ENCODE measurements at regions not wholly inside any gene's neighbourhood (a gene's known extent, or its start where the extent isn't known, plus 50 kb on each side); places are given as distances from the start of the nearest gene placed in this dataset.

GRCh38 chr16:54342966-54343365 is 56.4 kb upstream of the IRX3 start:
- no peaks in the 10 kb centered on the region for H3K27me3 ChIP-seq (ENCODE audit: control insufficient read depth, insufficient read depth, low read length)
- no peak overlapping the region for H3K27ac ChIP-seq (ENCODE audit: low read length)
- DNase-seq (ENCODE audit: low read depth, low spot score) (no peak), ATAC-seq (no peak)
- no peaks in the 10 kb centered on the region for H3K9me3 ChIP-seq (ENCODE audit: control insufficient read depth, insufficient read depth, low read depth, low read length)
- TF ChIP-seq TCF7L2 (IDR thresholded peaks at IDR 0.05; ENCODE audit: low read depth, low read length) (no peak), SIN3A (IDR thresholded peaks at IDR 0.05; ENCODE audit: borderline replicate concordance, insufficient read depth, low read depth, low read length) (no peak), REST (IDR thresholded peaks at IDR 0.05; ENCODE audit: insufficient read depth in 1 of 2, low read depth in 2 of 2, low read length in 1 of 2) (no peak), POLR2AphosphoS5 (IDR thresholded peaks at IDR 0.05; ENCODE audit: low read depth, low read length) (no peak)
- TF ChIP-seq, protein P1, sequence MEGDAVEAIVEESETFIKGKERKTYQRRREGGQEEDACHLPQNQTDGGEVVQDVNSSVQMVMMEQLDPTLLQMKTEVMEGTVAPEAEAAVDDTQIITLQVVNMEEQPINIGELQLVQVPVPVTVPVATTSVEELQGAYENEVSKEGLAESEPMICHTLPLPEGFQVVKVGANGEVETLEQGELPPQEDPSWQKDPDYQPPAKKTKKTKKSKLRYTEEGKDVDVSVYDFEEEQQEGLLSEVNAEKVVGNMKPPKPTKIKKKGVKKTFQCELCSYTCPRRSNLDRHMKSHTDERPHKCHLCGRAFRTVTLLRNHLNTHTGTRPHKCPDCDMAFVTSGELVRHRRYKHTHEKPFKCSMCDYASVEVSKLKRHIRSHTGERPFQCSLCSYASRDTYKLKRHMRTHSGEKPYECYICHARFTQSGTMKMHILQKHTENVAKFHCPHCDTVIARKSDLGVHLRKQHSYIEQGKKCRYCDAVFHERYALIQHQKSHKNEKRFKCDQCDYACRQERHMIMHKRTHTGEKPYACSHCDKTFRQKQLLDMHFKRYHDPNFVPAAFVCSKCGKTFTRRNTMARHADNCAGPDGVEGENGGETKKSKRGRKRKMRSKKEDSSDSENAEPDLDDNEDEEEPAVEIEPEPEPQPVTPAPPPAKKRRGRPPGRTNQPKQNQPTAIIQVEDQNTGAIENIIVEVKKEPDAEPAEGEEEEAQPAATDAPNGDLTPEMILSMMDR (IDR thresholded peaks at IDR 0.05) = no peak
- H3K4me1 ChIP-seq (ENCODE audit: control insufficient read depth, insufficient read depth, low read length) = no peaks in the 10 kb centered on the region
- in situ Hi-C loops (cut with HindIII; ENCODE audit: low pct_unique_long_range_greater_than_20kb, low sequenced_read_pairs) = no loop called here
- CTCF ChIA-PET = no interaction called here
- no peaks in the 10 kb centered on the region for H3K36me3 ChIP-seq (ENCODE audit: control insufficient read depth, insufficient read depth, low read length)
- intact Hi-C loops (cut with micrococcal nuclease; ENCODE audit: unreplicated experiment) = no loop called here
- POLR2A ChIA-PET = no interaction called here
- no TSS peak for BruUV-seq (replicated peaks)
- no peak overlapping the region for H3K4me3 ChIP-seq (ENCODE audit: low read depth in 2 of 2, low read length in 2 of 2)

GRCh38 chr16:54341892-54342776 is 55.5 kb upstream of the IRX3 start:
- intact Hi-C loops (cut with micrococcal nuclease; ENCODE audit: unreplicated experiment) = no loop called here
- Histone ChIP-seq H3K27me3 (ENCODE audit: control insufficient read depth, insufficient read depth, low read length) (no peaks in the 10 kb centered on the region), H3K27ac (ENCODE audit: low read length) (no peak overlapping the region), H3K36me3 (ENCODE audit: control insufficient read depth, insufficient read depth, low read length) (no peaks in the 10 kb centered on the region), H3K4me3 (ENCODE audit: low read depth in 2 of 2, low read length in 2 of 2) (no peak overlapping the region), H3K9me3 (ENCODE audit: control insufficient read depth, insufficient read depth, low read depth, low read length) (no peaks in the 10 kb centered on the region), H3K4me1 (ENCODE audit: control insufficient read depth, insufficient read depth, low read length) (no peaks in the 10 kb centered on the region)
- TF ChIP-seq, protein P1 (IDR thresholded peaks at IDR 0.05) = no peak
- no peak for TF ChIP-seq REST (IDR thresholded peaks at IDR 0.05; ENCODE audit: insufficient read depth in 1 of 2, low read depth in 2 of 2, low read length in 1 of 2)
- no peak for TF ChIP-seq TCF7L2 (IDR thresholded peaks at IDR 0.05; ENCODE audit: low read depth, low read length)
- no peak for TF ChIP-seq POLR2AphosphoS5 (IDR thresholded peaks at IDR 0.05; ENCODE audit: low read depth, low read length)
- TF ChIP-seq SIN3A (IDR thresholded peaks at IDR 0.05; ENCODE audit: borderline replicate concordance, insufficient read depth, low read depth, low read length) = no peak
- no peak for ATAC-seq
- DNase-seq (ENCODE audit: low read depth, low spot score) = no peak
- BruUV-seq (replicated peaks) = no TSS peak
- in situ Hi-C loops (cut with HindIII; ENCODE audit: low pct_unique_long_range_greater_than_20kb, low sequenced_read_pairs) = no loop called here
- CTCF ChIA-PET = no interaction called here
- POLR2A ChIA-PET = no interaction called here
